T47D (cell line): ENCODE measurements at regions not wholly inside any gene's neighbourhood (a gene's known extent, or its start where the extent isn't known, plus 50 kb on each side); places are given as distances from the start of the nearest gene placed in this dataset.
A peak's percentile ranks its signal among the peaks of the same experiment; 100 is the strongest.

Experiments
- DNase-seq, 2 experiments: peaks; one replicate each; pipeline versions ENCODE4 v3.0.0 to v3.0.0-alpha.2; 2011 to 2012; ENCODE audit warnings: low read depth in 1 of 2, low spot score in 1 of 2
- JUND ChIP-seq: IDR thresholded peaks from 2 replicates; pipeline ENCODE4 v1.6.1; 2012; ENCODE audit warnings: low read depth
- in situ Hi-C: cut with HindIII; loops from 2 replicates; pipeline ENCODE4 v1.10.0; 2016; ENCODE audit warnings: low sequenced_read_pairs, low pct_unique_long_range_greater_than_20kb

DNA sequence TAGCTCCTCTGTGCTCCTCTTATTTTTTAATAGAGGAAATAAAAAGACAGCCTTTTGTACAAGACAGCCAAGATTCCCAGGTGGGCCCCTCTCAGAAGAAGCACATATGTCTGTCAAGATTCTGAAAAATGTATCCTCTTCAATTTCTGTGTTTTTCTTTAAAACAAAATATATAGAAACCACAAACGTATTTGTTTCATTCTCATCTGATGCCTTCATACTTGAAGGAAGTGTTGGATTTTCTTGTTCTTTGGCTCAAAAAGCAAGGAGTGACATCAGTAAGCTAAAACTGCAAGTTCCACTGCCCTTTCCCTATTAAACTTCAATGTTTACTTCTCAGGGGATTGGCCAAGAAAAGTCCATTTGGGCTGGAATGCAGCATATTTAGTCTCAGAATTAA is 193.8 kb upstream of the OSR1 start:
- no peak for DNase-seq
- TF ChIP-seq JUND = no peak
- in situ Hi-C loops = no loop called here

DNA sequence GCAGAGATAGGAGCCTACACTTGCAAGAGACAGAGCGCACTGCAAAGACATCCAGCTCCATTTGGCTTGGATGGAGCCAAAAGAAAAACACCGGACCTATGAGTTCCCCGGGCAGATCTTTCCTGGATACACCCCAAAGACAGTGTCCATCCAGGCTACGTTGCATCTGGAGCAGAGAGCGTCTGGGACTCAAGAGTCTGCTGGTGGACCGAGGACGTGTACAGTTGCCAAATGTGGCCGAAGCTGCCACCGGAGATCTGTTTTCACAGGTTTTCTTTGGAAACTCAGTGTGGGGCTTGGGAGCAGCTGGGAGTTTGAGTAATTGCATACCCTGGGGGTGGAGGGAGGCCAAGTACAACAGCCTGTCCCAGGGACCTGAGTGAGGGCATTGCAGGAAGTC is 192.3 kb upstream of the OSR1 start:
- in situ Hi-C loops = no loop called here
- DNase-seq = no peak
- TF ChIP-seq JUND = no peak

DNA sequence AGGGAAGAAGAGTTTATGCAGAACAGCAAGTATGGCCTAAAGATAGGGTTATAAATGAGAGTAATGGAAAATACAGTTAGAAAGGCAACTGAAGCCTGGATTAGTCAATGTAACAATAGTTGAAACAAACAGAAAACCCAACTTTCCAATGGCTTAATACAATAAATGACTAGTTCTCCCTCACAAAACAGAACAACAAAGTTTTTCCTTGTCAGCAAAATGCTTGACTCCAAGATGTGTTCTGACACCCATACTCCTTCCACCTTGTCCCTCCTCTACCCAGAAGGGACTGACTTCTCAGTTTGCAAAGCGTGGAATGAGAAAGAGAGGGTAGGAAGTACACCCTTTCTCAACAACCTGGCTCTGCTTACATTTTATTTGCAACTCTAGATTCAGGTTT is 191.4 kb upstream of the OSR1 start:
- no peak for DNase-seq
- in situ Hi-C loops = no loop called here
- no peak for TF ChIP-seq JUND

DNA sequence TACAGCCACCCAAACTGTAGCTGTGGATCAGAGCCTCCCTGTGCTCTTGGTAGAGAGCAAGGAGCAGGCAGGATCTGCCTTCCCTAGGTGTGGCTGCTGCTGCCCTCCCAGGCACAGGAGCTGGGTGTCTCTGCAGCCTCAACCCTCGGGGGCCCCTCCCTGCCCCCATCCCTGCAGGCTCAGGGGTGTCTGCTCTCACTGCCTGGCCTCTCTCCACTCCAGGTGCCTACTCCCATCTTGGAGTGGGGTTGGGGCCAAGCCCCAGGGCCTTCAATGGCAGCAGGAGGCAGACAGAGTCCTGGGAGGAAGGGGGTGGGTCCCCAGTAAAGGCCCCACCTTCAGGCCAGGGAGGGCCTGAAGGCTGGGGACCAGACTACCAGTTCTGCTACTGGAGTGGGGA is 189.7 kb upstream of the OSR1 start:
- in situ Hi-C loops = no loop called here
- no peak for DNase-seq
- TF ChIP-seq JUND = no peak

DNA sequence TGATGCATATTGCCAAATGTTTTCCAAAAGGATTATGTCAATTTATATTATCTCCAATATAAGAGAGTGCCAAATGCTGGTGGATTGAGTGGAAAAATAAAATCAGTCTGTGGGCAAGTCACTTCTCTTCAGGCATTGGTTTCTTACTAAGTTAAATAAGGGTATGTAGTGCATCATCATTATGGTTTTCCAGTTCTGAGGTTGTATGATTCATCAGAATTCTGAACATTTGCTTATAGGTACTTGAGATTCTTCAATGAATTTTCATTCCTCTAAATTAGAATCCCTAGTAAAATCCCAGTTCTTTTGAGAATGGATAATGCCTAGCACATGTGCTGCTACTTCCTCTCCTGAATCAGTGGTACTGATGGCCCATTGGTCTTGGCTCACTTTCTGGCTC is 188.9 kb upstream of the OSR1 start:
- no peak for DNase-seq
- in situ Hi-C loops = no loop called here

DNA sequence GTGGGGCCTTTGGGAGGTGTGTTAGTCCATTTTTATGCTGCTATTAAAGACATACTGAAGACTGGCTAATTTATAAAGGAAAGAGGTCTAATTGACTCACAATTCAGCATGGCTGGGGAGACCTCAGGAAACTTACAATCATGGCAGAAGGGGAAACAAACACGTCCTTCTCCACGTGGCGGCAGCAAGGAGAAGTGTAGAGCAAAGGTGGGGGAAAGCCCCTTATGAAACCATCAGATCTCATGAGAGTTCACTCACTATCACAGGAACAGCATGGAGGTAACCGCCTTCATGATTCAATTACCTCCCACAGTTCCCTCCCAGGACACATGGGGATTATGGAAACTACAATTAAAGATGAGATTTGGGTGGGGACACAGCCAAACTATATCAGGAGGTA is 187.1 kb upstream of the OSR1 start:
- no peak for DNase-seq
- in situ Hi-C loops = no loop called here
- no peak for TF ChIP-seq JUND

More for the DNA sequence above, 188.9 kb upstream of the OSR1 start:
- no peak for TF ChIP-seq JUND

DNA sequence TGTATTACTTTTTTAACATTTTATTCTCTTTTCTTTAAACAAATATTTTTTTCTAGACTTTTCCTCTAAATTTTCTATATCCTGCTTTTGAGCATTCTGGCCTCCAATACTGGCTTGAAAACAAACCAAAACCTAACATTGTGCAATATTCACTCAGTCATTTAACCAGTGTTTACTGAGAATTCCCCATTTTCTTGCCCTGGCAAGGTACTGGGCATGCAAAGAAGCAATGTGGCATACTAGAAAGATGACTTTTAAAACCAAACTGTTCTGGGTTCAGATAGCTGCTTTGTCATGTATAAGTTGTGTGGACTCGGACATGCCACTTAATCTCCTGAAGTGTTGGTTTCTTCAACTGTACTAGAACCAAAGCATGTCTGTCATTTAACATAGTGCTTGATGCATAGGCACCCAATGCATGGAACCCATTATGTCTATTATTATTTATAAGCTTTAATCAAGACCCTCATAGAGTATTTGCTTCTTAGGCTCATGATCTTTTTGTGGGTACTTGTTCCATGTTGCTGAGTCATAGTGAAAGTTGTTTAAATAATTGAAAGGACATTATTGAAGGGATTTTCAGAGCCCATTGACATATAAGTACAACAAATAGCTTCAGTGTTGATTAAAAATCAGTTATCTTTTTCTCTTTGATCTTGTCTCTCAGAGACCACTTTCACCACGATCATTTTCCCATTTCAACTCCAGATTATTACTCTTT is 185.4 kb upstream of the OSR1 start:
- no peak for TF ChIP-seq JUND
- in situ Hi-C loops = no loop called here
- no peak for DNase-seq

DNA sequence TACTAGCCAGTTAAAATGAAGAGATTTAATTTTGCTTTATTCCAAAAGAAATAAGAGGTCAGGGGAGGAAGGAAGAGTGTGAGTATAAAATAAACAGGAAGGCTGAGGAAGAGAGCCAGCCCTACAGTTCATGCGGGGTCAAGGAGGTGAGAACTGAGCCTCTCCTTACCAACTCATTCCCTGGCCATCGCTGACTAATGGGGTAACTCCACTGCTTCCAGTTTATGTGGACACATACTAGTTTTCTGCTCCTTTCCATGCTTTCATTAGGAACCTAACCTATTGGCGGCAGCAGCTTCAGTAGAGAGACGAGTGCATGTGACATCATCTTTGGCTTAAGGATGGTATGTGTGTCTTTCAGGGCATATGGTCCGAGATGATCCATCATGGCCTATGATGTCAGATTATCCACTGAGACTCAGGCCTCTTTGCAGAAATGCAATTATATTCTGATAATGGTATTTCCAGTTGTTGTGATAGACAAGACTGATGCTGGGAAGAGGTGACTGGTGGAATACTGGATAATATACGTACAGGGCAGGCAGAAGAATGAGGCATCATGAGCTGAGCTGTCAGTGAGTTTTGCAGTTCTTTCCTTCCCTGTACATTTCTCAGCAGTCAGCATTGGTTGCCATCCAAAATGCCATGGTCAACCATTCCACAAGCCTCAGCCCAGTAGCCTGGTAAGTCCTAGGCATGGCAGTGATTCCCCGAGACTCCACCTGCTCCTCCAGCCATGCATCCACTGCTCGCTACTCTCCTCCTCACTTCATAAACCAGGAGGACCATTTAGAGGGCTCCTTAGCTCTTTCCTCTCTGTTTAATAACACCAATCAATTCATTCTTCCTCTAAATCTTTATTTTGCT is 184.6 kb upstream of the OSR1 start:
- DNase-seq = no peak
- in situ Hi-C loops = no loop called here
- no peak for TF ChIP-seq JUND

DNA sequence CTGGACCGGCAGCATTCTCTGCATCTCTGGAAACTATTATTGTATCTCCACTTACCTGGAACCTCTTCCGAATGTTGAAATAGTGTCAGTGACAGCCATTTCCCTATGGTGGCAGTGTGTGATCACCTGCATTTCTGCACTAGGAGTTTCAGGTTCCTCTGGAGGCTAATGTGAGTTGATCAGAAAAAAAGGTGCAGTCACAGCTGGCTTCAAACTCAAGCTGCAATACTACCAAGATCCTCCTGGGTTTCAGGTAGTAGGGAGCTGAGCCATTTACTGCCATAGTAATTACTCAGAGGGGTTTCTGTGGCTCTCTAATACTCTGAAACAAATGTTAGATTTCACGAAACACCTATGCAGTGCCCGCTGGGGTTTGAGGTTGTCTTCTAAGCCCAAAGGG is 183.5 kb upstream of the OSR1 start:
- in situ Hi-C loops = no loop called here
- no peak for TF ChIP-seq JUND
- DNase-seq = no peak

DNA sequence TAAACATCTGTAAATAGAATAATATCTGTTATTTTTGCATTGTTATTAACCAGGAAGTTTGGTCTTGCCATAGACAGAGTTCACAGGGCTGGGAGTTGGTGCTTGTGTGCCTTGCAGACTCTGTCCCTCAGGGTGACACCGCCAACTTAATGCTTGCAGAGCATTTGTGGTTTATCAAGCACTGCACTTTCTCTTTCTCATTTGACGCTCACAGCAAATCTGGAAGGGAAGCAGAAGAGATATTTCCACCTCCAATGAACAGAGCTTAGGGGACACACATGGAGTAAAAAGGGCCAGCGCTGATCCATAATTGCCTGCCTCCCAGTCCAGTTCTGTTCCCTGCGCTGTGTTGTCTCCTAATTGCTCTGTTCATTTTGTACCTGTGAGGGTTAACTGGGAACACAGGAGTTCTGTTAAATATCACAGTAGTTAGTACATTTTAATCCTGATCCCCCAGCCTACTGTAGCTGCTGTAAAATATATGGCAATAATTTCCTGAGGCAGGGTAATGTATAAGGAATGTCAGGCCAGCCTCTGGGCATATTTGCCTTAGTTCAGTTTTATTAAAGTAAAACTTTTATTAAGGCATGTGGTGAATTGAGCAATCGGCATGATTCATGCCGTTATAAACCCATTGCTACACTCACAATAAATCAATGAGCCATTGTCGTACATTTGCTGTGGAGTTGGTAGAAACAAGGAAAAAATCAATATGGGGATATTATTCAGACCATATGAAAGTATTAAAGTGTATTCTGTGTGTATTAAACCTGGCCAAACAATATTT is 182.5 kb upstream of the OSR1 start:
- no peak for TF ChIP-seq JUND
- in situ Hi-C loops = no loop called here
- DNase-seq = peak; percentile 2 to 5

DNA sequence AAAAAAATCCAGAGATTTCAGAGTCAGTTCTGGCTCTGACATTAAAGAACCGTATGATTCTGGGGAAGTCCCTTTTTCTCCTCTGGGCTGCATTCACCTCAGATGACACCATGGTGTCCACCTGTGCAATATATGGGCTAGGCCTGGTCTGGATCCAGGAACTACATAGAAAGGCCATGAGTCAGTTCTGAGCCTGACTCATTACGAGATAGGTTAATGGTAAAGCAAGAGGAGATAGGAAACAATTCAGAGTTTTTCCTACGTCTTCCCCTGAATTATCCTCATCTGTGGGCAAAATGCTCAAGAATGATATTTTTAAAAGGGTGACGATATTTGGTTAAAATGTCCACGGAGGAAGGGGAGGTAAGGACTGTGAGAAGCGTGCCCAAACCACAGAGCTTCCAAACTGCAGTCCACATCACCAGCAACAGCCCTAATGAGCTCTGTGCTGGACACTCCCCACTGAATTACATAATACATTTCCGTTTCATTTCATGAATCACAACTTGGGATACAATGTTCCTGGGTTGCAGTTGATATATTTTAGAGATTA is 180.1 kb upstream of the OSR1 start:
- no peak for DNase-seq
- in situ Hi-C loops = no loop called here
- TF ChIP-seq JUND = no peak

DNA sequence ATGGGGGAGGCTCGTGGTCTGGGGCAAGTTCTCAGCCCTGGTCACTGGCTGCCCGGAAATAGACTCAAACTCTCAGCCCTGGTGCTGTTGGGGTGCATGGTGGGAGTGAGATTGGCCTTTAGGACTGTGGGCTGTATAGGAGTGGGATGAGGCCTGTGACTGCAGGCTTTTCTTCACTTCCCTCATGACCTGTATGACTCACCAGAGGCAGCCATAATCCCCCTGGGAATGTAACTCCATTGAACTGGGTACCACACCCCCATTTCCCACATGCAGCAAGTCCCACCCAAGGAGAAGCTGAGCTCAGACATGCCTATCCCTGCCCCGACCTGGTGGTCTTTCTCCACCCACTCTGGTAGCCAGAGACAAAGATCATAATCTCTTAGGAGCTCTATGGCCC is 177.7 kb upstream of the OSR1 start:
- DNase-seq = no peak
- in situ Hi-C loops = no loop called here
- no peak for TF ChIP-seq JUND
